B cell (primary cell): ENCODE measurements at regions not wholly inside any gene's neighbourhood (a gene's known extent, or its start where the extent isn't known, plus 50 kb on each side); places are given as distances from the start of the nearest gene placed in this dataset.

Source experiments
- EZH2 ChIP-seq: IDR thresholded peaks from 2 replicates; pipeline ENCODE4 v1.6.1; 2012; ENCODE audit warnings: borderline replicate concordance, low read depth, mild to moderate bottlenecking, moderate library complexity, low read length; ENCODE audit not compliant: insufficient read depth, poor library complexity, severe bottlenecking
- TF ChIP-seq, protein P1 (sequence below): fragments of 200-600 bp; IDR thresholded peaks from one replicate; pipeline ENCODE4 v1.8.0; 2022; ENCODE audit warnings: antibody characterized with exemption, mild to moderate bottlenecking

DNA sequence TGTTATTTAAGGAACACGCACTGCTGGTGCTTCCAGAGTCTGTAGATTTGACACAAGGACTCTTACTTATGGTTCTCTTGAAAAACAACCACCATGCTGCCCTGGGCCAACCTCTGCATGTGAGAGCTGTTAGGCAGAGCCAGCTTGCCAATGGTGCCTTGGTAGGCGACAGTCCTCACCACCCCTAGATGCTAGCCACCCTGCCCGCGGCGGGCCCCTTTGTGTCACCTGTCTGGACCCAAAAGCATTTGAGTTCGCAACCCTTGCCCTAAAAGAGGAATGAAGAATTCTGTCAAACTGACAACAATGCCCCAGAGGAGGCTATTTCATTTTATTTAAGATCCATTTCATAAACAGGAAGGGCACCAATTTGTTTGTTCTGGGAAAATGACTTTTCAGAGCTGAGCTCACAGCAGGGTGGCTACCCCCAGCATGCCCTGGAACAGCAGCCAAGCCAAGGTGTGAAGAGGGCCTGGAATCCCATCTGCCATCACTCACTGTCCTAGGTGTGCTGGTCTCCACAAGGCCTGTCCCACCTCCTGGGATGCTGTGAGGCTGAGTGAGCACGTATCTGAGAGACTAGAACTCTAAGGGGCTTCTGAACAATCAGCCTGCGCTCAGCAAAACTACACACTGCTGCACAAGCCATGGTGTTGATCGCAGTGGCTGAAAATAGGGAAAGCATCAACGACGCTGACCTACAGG, 63.8 kb upstream of the FZD10 start:
- TF ChIP-seq EZH2, result no peak
- TF ChIP-seq, protein P1, sequence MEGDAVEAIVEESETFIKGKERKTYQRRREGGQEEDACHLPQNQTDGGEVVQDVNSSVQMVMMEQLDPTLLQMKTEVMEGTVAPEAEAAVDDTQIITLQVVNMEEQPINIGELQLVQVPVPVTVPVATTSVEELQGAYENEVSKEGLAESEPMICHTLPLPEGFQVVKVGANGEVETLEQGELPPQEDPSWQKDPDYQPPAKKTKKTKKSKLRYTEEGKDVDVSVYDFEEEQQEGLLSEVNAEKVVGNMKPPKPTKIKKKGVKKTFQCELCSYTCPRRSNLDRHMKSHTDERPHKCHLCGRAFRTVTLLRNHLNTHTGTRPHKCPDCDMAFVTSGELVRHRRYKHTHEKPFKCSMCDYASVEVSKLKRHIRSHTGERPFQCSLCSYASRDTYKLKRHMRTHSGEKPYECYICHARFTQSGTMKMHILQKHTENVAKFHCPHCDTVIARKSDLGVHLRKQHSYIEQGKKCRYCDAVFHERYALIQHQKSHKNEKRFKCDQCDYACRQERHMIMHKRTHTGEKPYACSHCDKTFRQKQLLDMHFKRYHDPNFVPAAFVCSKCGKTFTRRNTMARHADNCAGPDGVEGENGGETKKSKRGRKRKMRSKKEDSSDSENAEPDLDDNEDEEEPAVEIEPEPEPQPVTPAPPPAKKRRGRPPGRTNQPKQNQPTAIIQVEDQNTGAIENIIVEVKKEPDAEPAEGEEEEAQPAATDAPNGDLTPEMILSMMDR, result no peak
